Erythroblast (primary cell): ENCODE measurements at regions not wholly inside any gene's neighbourhood (a gene's known extent, or its start where the extent isn't known, plus 50 kb on each side); places are given as distances from the start of the nearest gene placed in this dataset.
"Not testable (repeated sequence)": the region's sequence is repeated elsewhere in the genome, so short reads cannot be mapped to it uniquely, and the experiment has no call there.

ENCODE experiments used
- DNase-seq, 2 experiments: peaks; one replicate each; lab custom pipeline; 2025; lab: John Stamatoyannopoulos, UW
- GATA1 ChIP-seq: IDR thresholded peaks from 2 replicates; pipeline ENCODE4 v1.6.1; 2011; ENCODE audit warnings: low read depth, mild to moderate bottlenecking, control low read depth, low read length, moderate library complexity
- POLR2A ChIP-seq: IDR thresholded peaks from 2 replicates; pipeline ENCODE4 v1.6.1; 2011; ENCODE audit warnings: mild to moderate bottlenecking, low read length

DNA sequence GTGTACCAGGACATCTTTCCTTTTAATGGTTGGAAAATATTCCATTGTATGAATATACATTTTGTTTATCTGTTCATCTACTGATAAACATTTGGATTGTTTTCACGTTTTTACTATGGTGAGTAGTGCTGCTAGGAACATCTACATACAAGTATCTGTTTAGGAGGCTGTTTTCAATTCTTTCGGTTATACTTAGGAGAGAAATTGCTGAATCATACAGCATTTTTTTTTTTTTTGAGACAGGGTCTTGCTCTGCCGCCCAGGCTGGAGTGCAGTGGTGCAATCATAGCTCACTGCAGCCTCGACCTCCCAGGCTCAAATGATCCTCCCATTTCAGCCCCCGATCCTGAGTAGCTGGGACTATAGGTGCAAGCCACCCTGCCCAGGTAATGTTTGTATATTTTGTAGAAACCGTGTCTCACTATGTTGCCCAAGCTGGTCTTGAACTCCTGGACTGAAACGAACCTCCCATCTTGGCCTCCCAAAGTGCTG, 122.9 kb downstream of the CRLF3 start:
- TF ChIP-seq POLR2A: no peak
- TF ChIP-seq GATA1: no peak

DNA sequence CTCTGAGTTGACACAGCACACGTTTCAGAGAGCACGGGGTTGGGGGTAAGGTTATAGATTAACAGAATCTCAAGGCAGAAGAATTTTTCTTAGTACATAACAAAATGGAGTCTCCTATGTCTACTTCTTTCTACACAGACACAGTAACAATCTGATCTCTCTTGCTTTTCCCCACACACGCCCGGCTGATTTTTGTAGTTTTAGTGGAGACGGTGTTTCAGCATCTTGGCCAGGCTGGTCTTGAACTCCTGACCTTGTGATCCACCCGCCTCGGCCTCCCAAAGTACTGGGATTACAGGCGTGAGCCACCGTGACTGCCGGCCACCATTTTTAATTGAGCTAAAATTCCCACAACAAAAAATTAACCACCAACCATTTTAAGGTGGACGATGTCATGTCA, 123.7 kb downstream of the CRLF3 start:
- DNase-seq: not testable (repeated sequence)

More for the DNA sequence above, 122.9 kb downstream of the CRLF3 start:
- DNase-seq: no peak

DNA sequence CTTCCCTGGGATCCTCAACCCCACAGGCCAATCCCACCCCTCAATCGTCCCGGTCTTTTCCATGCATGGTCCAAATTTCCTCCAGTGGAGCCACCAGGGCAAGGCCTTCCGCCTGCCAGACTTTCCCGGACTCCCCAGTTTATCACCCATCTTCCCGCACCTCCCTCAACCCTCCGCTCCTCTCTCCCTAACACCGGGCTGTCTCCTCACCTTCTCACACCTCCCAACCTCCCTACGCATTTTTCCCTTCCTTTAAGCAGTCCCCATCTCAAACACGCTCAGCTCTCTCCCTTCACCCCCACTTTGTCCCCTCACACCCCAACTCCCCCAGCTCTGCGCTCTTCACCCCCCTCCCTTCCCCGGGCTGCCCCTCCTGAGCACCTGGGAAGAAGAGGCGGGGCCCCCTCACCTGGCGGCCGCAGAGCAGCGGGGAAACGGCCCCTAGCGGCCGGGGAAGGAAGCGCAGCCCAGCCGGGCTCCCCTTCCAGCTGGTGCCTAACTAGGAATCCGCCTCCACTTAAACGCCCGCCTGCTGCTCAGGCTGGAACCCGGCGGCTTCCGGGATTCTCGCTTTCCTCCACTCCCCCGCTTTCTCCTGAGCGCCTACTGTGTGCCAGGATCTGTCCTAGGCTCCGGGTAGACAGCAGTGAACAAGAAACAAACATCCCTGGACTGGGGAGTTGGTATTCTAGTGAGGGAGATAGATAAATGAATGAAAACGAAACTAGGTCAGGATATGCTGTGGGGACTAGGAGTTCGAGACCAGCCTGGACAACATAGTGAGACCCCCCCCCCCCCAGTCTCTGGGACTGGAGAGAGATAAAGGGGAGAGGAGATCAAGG, 126.7 kb downstream of the CRLF3 start:
- peak; percentile 48 to 70 for DNase-seq

- TF ChIP-seq GATA1: no peak
- no peak for TF ChIP-seq POLR2A
- DNase-seq: no peak
These were observed 128.3 kb downstream of the CRLF3 start for GRCh38 chr17:30696234-30696633.

DNA sequence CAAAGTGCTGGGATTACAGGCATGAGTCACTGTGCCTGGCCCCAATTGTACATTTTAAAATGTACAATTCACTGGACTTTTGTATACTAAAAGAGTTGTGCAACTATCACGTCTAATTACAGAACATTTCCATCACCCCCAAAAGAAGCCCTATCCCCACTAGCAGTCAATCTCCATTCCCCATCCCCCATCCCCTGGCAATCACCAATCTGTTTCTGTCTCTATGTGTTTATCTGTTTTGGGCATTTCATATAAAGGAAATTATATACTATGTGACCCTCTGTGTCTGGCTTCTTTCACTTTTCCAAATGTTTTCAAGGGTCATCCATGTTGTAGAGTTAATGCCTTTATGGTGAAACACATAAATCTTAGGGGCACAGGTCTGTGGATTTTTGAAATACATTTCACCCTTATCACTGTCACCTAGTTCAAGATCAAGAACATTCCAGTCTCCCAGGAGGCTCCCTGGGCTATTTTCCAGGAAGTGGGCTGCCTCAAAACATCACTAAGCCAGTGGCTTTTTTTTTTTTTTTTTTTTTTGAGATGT, 129.2 kb downstream of the CRLF3 start:
- DNase-seq: not testable (repeated sequence)

- peak; percentile 18 to 36 for DNase-seq
These were observed 130.7 kb downstream of the CRLF3 start for GRCh38 chr17:30693772-30694171.

DNA sequence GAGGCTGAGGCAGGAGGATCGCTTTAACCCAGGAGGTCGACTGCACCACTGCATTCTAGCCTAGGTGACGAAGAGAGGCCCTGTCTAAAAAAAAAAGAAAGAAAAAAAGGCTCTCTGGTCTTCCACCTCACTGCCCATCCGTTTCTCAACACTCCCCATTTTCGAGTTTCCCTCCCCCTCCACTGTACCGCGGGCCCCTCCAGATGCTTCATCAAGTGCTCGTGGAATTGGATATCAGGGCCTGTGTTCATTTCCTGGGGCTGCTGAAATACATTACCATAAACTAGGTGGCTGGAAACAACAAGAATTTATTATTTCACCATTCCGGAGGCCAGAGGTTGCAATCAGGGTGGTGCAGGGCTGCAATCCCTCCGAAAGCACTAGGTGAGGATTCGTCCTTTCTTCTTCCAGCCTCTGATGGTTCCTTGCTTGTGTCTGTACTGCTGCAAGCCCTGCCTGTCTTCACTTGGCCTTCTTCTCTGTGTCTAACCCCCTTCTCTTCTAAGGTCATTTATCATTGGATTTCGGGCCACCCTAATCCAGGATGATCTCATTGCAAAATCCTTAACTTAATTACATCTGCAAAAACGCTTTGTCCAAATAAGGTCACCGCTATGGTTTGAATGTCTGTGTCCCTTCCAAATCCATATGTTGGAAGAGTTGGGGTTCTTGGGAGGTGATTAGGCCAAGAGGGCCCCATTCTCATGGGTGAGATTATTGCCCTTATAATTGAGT, 135.1 kb downstream of the CRLF3 start:
- DNase-seq: not testable (repeated sequence)

DNA sequence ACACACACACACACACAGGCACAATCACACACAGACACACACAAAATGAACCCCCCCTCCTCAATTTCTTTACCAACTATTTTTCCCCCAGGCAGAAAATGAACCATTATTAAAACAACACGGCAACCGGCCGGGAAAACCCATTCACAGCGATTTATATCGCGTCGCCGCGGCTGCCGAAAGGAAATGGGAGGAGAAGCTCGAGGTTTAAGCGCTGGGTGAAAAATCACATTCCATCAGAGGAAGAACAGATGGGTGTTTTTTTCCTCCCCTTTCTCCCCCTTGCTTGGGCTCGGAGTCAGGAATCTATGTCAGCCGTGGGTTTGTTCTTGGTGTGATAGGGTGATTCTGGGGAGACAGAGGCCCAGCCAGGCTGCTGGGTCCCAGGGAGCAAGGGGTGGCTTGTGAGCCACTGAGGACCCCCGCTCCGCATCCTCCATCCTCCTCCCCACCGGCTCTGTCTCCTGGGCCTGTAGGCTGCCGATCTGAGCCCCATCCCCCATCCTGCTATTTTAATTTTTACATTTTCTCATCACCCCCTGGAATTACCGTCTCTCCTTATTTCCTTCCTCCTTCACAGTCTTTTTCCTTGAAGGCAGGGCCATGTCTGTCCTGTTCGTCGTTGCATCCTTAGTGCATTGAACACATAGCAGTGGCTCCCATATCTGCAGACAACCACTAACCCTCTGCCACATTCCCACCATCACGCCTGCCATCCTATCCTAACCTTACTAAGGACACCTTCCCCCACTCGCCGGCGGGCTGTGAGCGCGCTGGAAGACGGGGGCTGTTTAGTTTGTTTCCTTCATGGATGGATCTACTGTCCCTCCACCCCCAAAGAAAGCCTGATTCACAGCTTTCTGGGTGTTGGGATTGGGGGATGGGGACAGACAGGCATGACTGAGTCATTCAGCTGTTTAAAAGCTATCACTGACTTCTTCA, 137.7 kb downstream of the CRLF3 start:
- not testable (repeated sequence) for DNase-seq

- DNase-seq: not testable (repeated sequence)
These were observed 142.2 kb downstream of the CRLF3 start for GRCh38 chr17:30682280-30682679.

- DNase-seq: not testable (repeated sequence)
These were observed 143.8 kb downstream of the CRLF3 start for GRCh38 chr17:30680681-30681080.

DNA sequence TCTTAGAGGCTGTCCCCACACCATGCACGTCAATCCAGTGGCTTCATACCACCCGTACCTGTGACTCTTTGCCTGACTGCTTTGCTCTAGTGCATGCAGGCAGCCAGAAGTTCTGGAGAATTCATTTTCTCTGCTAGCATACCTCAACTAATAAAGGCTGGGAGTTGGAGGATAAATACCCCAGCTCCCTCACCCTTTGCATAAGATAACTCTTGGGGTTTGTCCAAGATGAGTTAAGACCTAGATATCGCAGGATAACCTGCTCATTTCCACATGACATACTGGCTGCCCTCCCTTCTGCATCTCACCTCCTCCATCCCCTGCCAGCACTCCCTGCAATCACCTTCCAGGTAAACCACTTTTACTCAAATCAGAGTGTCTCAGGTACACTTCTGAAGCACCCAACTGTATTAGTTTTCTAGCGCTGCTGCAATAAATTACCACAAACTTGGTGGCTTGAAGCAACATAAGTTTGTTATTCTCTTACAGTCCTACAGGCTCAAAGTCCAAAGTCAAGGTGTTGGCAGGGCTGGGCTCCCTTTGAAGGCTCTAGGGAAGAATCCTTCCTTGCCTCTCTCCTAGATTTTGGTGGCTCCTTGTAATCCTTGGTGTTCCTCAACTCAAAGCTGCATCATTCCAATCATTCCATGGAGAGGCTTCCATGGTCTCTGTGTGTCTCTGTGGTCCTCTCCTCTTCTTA, 146.8 kb downstream of the CRLF3 start:
- no peak for DNase-seq
- no peak for TF ChIP-seq GATA1
- no peak for TF ChIP-seq POLR2A

GRCh38 chr17:30675777-30676492, 148.6 kb downstream of the CRLF3 start:
- not testable (repeated sequence) for DNase-seq

- DNase-seq: not testable (repeated sequence)
These were observed 155.3 kb downstream of the CRLF3 start for GRCh38 chr17:30669217-30669649.

GRCh38 chr17:30668360-30669181, 155.9 kb downstream of the CRLF3 start:
- DNase-seq: not testable (repeated sequence)

GRCh38 chr17:30667657-30668359, 156.7 kb downstream of the CRLF3 start:
- not testable (repeated sequence) for DNase-seq

- DNase-seq: not testable (repeated sequence)
These were observed 157.4 kb downstream of the CRLF3 start for GRCh38 chr17:30666838-30667656.
